ENCODE measurements at regions not wholly inside any gene's neighbourhood (a gene's known extent, or its start where the extent isn't known, plus 50 kb on each side); places are given as distances from the start of the nearest gene placed in this dataset.

GRCh38 chr11:123308077-123308476 is 113.0 kb upstream of the CLMP start:
- ATAC-seq: peak; percentile 94
- intact Hi-C loops (cut with DNase I): no loop called here
- no peak for DNase-seq (ENCODE audit: low spot score)

GRCh38 chr11:123307276-123307675 is 112.2 kb upstream of the CLMP start:
- intact Hi-C loops (cut with DNase I): no loop called here
- DNase-seq (ENCODE audit: low spot score) (no peak), ATAC-seq (no peak)

GRCh38 chr11:123306531-123306930 is 111.5 kb upstream of the CLMP start:
- ATAC-seq: no peak
- DNase-seq (ENCODE audit: low spot score): no peak
- intact Hi-C loops (cut with DNase I): no loop called here

- ATAC-seq: no peak
- no peak for DNase-seq (ENCODE audit: low spot score)
- intact Hi-C loops (cut with DNase I): no loop called here
Measured at GRCh38 chr11:123305601-123306375, 110.7 kb upstream of the CLMP start.

- intact Hi-C loops (cut with DNase I): loop anchor here (5.0 kb wide), 1 partner anchor 172 kb away; no protein-coding TSS in a partner anchor
- ATAC-seq (no peak), DNase-seq (ENCODE audit: low spot score) (no peak)
Measured at GRCh38 chr11:123304828-123305466, 109.9 kb upstream of the CLMP start.

- DNase-seq (ENCODE audit: low spot score) (no peak), ATAC-seq (no peak)
- intact Hi-C loops (cut with DNase I): loop anchor here (5.0 kb wide), 1 partner anchor 173 kb away; no protein-coding TSS in a partner anchor
Measured at GRCh38 chr11:123303924-123304323, 108.9 kb upstream of the CLMP start.

GRCh38 chr11:123302751-123303195 is 107.7 kb upstream of the CLMP start:
- intact Hi-C loops (cut with DNase I): loop anchor here (5.0 kb wide), 1 partner anchor 175 kb away; no protein-coding TSS in a partner anchor
- no peak for DNase-seq (ENCODE audit: low spot score)

GRCh38 chr11:123301696-123302400 is 106.8 kb upstream of the CLMP start:
- intact Hi-C loops (cut with DNase I): loop anchor here (5.0 kb wide), 1 partner anchor 175 kb away; no protein-coding TSS in a partner anchor

More at GRCh38 chr11:123302751-123303195, 107.7 kb upstream of the CLMP start:
- no peak for ATAC-seq

GRCh38 chr11:123301013-123301591 is 106.1 kb upstream of the CLMP start:
- no peak for DNase-seq (ENCODE audit: low spot score)
- no peak for ATAC-seq
- intact Hi-C loops (cut with DNase I): loop anchor here (5.0 kb wide), 1 partner anchor 176 kb away; no protein-coding TSS in a partner anchor

More at GRCh38 chr11:123301696-123302400, 106.8 kb upstream of the CLMP start:
- ATAC-seq: peak; percentile 84
- DNase-seq (ENCODE audit: low spot score): peak; percentile 75

GRCh38 chr11:123299721-123300120 is 104.7 kb upstream of the CLMP start:
- intact Hi-C loops (cut with DNase I): loop anchor here (5.0 kb wide), 1 partner anchor 178 kb away; no protein-coding TSS in a partner anchor
- ATAC-seq (no peak), DNase-seq (ENCODE audit: low spot score) (no peak)

- DNase-seq (ENCODE audit: low spot score) (no peak), ATAC-seq (no peak)
- intact Hi-C loops (cut with DNase I): no loop called here
Measured at GRCh38 chr11:123298488-123299447, 103.7 kb upstream of the CLMP start.

GRCh38 chr11:123292647-123293046 is 97.6 kb upstream of the CLMP start:
- no peak for ATAC-seq
- intact Hi-C loops (cut with DNase I): no loop called here
- DNase-seq (ENCODE audit: low spot score): no peak

- DNase-seq (ENCODE audit: low spot score) (no peak), ATAC-seq (no peak)
- intact Hi-C loops (cut with DNase I): no loop called here
Measured at GRCh38 chr11:123291201-123291869, 96.3 kb upstream of the CLMP start.

GRCh38 chr11:123286761-123287160 is 91.7 kb upstream of the CLMP start:
- intact Hi-C loops (cut with DNase I): no loop called here
- ATAC-seq: no peak
- no peak for DNase-seq (ENCODE audit: low spot score)

GRCh38 chr11:123286255-123286654 is 91.2 kb upstream of the CLMP start:
- ATAC-seq (no peak), DNase-seq (ENCODE audit: low spot score) (no peak)
- intact Hi-C loops (cut with DNase I): no loop called here

GRCh38 chr11:123284454-123284853 is 89.4 kb upstream of the CLMP start:
- DNase-seq (ENCODE audit: low spot score) (no peak), ATAC-seq (no peak)
- intact Hi-C loops (cut with DNase I): no loop called here

- ATAC-seq (no peak), DNase-seq (ENCODE audit: low spot score) (no peak)
- intact Hi-C loops (cut with DNase I): no loop called here
Measured at GRCh38 chr11:123282597-123282996, 87.5 kb upstream of the CLMP start.

GRCh38 chr11:123273616-123274015 is 78.6 kb upstream of the CLMP start:
- DNase-seq (ENCODE audit: low spot score) (no peak), ATAC-seq (no peak)
- intact Hi-C loops (cut with DNase I): no loop called here

All from sciatic nerve (tissue), 2 donors.